OCI-LY7 (cell line): ENCODE measurements at regions not wholly inside any gene's neighbourhood (a gene's known extent, or its start where the extent isn't known, plus 50 kb on each side); places are given as distances from the start of the nearest gene placed in this dataset.

Experiments used
- CTCF ChIP-seq: fragments of 200-600 bp; sonication (generic); conservative IDR thresholded peaks from 2 replicates; pipeline ENCODE4 v1.5.1; 2014; ENCODE audit warnings: mild to moderate bottlenecking, antibody characterized with exemption, low read length, moderate library complexity, mixed read lengths
- EZH2phosphoT487 ChIP-seq: fragments of 200-600 bp; sonication (generic); IDR thresholded peaks from 2 replicates; pipeline ENCODE4 v1.6.1; 2018; ENCODE audit warnings: low read depth, borderline replicate concordance, mild to moderate bottlenecking, mixed run types, antibody characterized with exemption, low read length, moderate library complexity, mixed read lengths

DNA sequence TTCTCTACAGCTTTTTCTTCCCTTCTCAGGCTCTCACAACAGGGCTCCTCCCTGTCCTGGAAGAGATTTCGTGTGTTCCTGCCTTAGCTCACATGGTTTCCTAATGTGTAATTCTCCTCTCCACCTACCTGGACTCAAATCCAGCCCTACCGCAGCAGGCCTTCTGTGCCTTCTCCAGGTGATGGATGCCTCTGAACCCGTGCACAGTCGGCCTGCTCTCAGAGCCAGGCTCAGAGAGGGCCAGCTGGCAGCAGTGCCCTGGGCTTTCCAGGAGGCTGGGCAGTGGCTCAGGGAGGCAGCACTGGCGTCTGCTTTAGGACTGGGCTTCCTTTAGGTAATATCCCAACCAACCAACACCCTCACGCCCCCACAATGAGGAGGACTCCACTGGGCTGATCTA, 123.2 kb upstream of the TMC3 start:
- TF ChIP-seq CTCF, result no peak
- TF ChIP-seq EZH2phosphoT487, result no peak
